Fibroblast of skin of left biceps (primary cell): ENCODE measurements at regions not wholly inside any gene's neighbourhood (a gene's known extent, or its start where the extent isn't known, plus 50 kb on each side); places are given as distances from the start of the nearest gene placed in this dataset.

Experiments used
- DNase-seq, 2 experiments: peaks; one replicate each; pipeline ENCODE4 v3.0.0-alpha.2; 2013; ENCODE audit warnings: low read depth in 2 of 2

DNA sequence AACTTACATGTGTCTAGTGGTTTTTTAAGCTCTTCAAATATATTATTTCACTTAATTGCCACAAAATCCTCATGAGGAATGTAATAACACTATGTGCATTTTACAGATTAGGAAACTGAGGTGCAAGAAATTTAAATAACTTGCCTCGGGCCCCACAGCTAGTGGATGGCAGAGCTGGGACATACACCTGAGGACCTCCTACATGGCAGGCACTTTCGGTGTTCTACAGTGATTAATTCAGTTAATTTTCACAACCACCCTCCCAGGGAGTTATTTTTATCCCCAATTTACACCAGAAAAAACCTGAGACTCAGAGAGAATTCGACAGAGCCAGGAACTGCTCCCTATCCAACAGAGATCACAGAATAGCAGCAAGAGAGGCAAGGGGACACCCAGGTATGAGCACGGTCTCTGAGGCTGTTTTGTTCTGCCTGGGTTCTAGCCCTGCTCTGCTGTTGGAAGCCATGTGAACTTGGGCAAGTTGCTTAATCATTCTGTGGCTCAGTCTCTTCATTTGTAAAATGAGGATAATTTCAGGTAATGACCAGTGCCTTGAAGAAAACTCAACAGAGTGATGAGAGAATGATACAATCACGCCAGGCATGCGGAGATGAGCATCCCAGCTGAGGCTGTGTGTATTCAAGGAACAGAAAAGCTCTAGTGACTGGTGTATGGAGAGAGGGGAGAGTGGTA lies 82.3 kb downstream of the MYCN start:
- no peak for DNase-seq

DNA sequence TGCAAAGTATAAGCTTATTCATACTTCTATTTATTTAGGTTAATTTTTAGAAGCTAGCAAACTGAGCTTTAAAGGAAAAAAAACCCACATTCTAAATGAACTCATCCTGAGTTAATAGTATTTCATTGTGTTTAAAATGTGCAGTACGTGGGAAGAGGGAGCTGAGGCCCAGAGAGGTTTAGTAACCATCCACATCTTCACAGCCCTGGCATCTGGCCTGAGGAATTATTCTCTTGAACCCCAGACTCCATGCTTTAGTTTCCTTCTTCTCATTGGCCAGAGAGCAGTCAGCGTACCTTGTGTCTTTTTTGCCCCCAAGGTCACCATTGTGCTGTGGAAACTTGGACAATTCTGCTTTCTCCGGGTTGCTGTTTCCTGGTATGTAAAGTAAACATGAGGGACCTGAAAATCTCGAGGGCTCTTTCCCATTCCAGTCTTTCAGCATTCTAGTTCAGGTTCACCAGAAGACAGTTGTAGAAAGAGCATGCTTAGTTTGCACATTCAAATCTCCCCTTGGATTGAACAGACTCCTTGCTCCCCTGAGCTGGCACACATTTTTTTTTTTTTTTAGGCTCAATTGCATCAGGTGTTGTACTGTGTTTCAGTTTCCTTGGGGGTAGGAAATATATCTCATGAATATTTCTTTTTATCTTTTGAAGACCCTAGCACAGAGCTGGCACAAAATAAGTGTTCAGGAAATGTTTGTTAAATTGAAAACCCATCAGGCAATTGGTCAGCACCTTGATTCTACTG lies 81.4 kb downstream of the MYCN start:
- DNase-seq, result no peak

- DNase-seq, result no peak
These were observed 80.1 kb downstream of the MYCN start for GRCh38 chr2:16020389-16021008.

GRCh38 chr2:16019617-16020351 lies 79.4 kb downstream of the MYCN start:
- DNase-seq, result no peak

DNA sequence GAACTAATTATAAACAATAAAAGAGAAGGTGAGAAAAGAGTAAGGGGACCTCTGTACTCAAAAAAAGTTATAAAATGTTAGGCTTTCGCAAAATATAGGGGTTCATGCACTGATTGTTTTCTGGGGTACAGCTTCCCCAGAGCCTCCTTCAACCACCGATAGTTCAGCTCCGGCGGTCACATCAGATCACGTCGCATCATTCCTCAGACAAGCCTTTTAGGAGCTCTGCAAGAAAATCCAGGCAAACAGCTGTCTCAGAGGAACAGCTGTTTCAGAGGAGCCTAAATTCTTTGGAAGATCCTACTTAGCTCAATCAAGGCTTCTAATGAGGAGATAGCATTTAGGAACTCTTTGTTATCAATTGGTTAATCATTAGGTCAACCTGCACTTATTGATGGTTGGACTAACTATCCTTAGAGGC lies 78.7 kb downstream of the MYCN start:
- DNase-seq, result no peak

- no peak for DNase-seq
These were observed 78.1 kb downstream of the MYCN start for GRCh38 chr2:16018277-16019059.

DNA sequence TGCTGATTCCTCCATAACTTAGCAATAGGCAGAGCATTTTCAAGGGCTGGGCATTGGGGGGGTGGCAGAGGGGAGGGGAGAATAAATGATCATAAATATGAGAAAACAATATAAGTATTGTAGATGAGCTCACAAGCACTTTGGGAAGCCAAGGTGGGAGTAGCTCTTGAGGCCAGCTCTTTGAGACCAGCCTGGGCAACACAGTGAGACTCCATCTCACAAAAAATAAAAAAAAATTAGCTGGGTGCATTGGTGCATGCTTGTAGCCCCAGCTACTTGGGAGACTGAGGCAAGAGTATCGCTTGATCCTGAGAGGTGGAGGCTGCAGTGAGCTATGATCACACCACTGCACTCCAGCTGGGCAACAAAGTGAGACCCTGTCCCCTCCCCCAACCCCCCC lies 75.9 kb downstream of the MYCN start:
- no peak for DNase-seq

- no peak for DNase-seq
These were observed 75.5 kb downstream of the MYCN start for GRCh38 chr2:16015903-16016265.

DNA sequence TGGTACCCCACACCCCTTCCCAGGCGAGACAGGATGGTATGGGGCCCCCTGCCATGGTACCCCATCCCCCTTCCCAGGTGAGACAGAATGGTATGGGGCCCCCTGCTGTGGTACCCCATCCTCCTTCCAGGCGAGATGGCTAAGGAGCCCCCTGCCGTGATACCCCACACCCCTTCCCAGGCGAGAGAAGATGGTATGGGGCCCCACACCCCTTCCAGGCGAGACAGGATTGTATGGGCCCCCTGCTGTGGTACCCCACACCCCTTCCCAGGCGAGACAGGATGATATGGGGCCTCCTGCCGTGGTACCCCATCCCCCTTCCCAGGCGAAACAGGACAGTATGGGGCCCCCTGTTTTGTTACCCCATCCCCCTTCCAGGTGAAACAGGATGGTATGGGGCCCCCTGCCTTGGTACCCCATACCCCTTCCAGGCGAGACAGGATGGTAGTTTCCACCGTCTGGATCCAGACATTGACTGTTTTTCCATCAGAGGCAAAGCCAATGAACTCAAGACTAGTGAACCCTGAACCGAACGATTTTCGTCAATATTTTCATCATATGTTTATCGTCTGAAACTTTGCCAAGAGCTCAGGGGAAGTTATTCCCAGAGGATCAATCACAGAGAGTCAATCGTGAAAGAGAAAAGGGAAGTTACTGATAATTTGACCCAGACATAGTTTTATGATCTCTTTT lies 75.0 kb downstream of the MYCN start:
- DNase-seq, result no peak

DNA sequence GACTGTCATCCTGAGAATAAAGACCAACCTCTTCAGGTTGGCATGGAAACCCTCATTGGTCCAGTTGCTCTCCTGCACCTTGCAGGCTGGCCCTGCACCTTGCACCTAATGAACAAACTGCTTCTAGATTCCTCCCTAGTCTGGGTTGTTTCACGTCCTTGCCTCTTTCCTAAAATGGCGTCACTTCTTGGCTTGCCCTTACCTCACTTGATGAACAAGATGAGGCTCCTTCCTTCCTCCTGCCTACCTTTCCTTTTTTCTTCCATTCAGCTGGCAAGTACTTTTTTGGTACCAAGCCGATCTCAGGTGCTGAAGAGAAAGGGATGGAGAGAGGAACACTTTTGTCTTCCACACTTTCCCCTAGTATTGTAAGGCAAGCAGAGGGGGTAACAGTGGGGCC lies 74.5 kb downstream of the MYCN start:
- no peak for DNase-seq

DNA sequence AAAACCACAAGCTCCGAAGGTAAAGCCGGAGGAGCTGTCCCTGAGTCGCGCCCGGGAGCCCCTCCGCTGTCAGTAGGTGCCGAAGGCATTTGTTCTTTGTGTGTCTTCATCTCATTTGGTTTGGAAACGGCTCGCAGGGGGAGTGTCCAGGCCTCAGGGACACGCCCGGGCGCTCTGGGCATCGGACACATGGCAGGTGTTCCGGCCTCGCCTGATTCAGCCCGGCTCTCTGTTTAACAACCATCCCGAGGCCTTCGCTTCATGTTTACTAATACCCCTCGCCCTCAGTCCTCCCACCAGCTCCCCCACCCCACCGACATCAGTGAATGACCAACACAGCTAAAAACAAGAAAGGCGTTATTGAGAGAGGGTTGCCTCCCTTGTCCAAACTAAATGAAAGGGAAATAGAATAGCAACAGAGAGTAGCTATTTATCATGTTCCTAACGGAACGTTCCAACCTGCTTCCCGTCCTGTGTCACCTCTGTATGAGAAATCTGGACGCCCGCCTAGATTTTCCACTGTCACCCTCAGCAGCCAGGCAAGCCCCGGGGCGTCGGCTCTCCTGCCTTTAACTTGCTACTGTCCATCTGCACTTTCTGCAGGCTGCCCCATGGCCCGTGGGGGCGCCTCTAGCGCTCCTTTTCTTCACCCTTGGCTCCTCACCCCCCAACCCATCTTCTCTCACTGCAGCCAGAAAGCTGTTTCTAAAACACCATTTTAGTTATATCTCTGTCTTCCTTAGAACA lies 73.9 kb downstream of the MYCN start:
- DNase-seq, result no peak

DNA sequence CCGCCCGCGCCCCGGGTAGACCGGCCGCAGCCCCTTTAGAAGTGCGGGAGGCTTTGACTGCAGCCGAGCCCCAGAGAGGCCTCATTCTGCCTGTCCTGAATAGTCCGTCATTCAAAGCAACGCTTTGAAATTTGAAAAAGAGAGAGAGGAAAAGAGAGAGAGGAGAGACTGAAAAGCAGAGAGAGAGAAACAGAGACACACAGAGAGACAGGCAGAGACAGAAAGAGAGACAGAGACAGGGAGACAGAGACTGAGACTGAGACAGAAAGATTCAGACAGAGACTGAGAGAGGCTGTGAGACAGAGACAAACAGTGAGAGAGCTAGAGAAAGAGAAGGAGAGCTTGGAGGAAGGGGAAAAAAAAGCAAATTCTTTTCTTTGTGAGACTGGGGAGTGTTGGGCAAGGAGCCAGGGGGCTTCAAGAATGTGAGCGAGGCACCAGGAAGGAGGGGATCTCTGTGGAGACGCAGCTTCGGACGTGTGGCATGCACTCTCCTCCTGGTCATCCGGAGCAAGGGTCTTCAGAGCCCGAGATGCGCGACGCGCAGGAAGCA lies 73.1 kb downstream of the MYCN start:
- DNase-seq, result no peak

GRCh38 chr2:16012626-16013358 lies 72.4 kb downstream of the MYCN start:
- no peak for DNase-seq

DNA sequence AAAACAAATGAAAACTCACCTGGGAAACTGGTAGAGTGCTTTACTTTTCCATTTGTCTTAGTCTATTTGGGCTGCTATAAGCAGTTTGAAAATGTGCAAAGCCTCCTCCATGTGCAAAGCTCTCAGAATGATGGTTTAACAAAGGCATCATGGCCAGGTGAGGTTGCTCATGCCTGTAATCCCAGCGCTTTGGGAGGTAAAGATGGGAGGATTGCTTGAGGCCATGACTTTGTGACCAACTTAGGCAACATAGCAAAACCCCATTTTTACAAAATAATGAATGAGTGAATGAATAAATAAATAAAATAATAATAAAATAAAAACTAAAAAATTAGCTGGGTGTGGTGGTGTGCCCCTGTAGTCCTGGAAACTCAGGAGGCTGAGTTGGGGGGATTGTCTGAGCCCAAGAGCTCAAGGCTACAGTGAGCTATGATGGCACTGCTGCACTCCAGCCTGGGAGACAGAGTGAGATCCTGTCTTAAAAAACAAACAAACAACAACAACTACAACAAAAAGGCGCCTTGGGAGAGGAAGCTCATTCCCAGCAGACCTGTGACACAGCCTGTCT lies 71.8 kb downstream of the MYCN start:
- no peak for DNase-seq

GRCh38 chr2:16011621-16011960 lies 71.2 kb downstream of the MYCN start:
- no peak for DNase-seq

DNA sequence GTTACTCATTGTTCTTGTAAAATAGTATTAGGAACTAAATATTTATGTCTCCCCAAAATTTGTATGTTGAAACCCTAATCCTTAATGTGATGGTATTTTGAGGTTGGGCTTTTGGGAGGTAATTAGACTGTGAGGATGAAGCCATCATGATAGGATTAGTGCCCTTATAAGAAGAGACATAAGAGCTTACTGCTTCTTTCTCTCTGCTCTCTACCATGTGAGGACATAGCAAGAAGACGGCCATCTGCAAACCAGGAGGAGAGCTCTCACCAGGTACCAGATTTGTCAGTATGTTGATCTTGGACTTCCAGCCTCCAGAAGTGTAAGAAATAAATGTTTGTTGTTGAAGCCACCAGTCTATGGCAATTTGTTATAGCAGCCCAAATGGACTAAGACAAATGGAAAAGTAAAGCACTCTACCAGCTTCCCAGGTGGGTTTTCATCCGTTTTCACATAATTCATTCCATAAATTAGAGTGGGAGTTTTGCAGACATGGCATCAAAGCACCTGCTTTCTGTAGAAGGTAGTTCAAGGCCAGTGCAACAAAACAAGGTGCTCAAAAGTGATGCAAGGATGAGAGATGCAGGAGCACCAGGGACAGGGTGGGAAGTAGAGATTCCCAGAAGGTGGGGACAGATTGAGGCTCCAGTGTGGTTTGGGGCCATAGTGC lies 70.7 kb downstream of the MYCN start:
- DNase-seq, result no peak

DNA sequence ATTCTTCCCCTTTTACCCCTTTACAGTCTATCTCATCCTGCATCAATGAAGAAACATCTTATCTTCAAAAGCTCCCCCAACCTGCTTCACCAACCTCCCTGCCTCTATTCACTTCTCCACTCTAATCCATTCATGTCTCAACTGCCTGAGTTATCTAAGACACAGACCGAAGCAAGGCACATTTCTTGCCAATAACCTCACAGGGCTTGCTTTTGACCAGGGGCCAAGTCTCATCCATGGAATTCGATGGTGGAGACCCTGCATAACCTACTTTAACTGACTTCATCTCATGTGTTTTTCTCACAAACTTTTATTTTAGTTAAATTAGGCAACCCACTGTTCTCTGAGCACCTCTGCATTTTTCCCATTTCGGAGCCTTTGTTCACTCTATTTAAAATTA lies 69.7 kb downstream of the MYCN start:
- DNase-seq, result no peak

GRCh38 chr2:16009560-16009959 lies 69.2 kb downstream of the MYCN start:
- DNase-seq, result no peak

GRCh38 chr2:16008856-16009255 lies 68.5 kb downstream of the MYCN start:
- no peak for DNase-seq
